Skeletal muscle cell (primary cell): ENCODE measurements at regions not wholly inside any gene's neighbourhood (a gene's known extent, or its start where the extent isn't known, plus 50 kb on each side); places are given as distances from the start of the nearest gene placed in this dataset.
"Not testable (repeated sequence)": the region's sequence is repeated elsewhere in the genome, so short reads cannot be mapped to it uniquely, and the experiment has no call there.

Experiments
- DNase-seq: peaks from one replicate; pipeline ENCODE4 v3.0.0-alpha.2; 2010; ENCODE audit warnings: low read depth
- H3K4me3 ChIP-seq: 2 replicates; pipeline ENCODE4 v1.5.1; 2011; ENCODE audit warnings: low read depth, mild to moderate bottlenecking, control low read depth, low read length, moderate library complexity

GRCh38 chrX:55813150-55813549, 95.6 kb downstream of the RRAGB start:
- no peak overlapping the region for H3K4me3 ChIP-seq
- DNase-seq: no peak

DNA sequence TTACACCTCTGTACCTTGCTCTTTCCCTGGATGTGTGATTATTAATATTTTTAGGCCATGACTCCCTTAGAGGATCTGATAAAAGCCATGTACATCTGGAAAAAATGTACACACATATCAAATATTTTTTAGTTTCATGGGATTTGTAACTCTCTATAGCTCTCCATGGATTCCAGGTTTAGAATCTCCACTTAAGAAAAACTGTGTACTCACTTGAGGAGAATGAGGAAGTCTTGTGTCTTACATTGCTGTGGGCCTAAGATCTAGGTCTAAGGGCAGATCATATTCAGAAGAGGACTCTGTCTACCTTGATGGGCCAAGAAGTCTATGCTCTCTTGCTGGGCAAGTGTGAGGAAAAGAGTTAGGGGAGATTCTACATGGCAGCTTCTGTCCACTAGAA, 98.0 kb downstream of the RRAGB start:
- no peak overlapping the region for H3K4me3 ChIP-seq
- no peak for DNase-seq

- no peak overlapping the region for H3K4me3 ChIP-seq
- DNase-seq: no peak
These were observed 98.5 kb downstream of the RRAGB start for GRCh38 chrX:55816023-55816422.

GRCh38 chrX:55818673-55819375, 101.3 kb downstream of the RRAGB start:
- H3K4me3 ChIP-seq: no peak overlapping the region
- no peak for DNase-seq

GRCh38 chrX:55839485-55839884, 121.9 kb downstream of the RRAGB start:
- no peak overlapping the region for H3K4me3 ChIP-seq
- no peak for DNase-seq

DNA sequence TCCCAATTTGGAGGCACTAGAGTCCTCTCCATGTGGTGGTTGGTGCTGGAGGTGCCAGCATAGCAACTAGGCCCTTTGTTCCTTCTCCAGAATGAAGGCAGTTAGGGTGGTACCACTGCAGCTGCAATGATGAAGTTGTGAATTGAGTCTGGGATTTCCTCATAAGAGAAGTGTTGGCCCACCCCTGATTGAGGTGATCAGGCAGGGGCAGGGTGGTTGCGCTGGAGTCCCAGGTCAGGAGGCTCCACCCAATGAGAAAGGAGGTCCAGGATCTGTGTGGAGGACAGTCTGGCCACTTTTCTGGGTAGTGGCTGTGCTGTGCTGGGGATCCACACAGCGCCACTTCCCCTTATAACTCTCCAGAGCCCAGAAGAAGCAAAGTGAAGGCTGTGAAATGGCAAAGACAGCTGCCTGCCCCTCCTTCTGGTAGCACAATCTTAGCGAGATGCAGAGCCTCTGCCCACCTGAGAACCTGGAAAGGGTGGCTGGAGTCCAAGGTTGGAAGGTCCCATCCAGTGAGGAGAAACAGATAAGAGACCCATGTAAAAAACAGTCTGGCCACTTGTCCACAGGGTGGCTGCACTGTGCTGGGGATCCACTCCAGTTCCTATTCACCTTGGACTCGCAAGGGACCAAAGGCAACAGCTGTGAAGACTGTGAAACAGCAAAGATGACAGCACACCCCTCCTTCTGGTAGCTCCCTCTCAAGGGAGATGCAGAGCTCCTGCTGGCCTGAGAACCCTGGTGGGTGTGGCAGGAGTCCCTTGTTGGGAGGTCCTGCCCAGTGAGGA, 124.6 kb downstream of the RRAGB start:
- H3K4me3 ChIP-seq: no peak overlapping the region
- DNase-seq: no peak

DNA sequence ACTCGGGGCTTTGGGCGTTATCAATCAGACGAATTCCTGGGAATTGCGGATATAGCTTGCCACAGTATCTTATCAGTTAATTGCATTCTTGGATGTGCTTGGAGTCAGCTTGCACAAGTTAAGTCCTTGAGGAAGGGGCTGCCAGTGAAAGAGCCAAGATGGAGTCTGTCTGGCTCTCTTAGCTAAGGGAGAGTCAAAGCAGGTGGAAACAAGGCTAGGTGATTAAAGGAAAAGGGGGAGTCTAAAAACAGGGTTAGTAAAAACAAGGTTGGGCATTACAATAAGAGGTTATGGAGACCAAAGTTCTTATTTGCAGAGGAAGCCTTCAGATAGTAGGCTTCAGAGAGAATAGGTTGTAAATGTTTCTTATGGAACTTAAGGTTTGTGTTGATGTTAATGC, 149.2 kb downstream of the RRAGB start:
- not testable (repeated sequence) for DNase-seq, H3K4me3 ChIP-seq

DNA sequence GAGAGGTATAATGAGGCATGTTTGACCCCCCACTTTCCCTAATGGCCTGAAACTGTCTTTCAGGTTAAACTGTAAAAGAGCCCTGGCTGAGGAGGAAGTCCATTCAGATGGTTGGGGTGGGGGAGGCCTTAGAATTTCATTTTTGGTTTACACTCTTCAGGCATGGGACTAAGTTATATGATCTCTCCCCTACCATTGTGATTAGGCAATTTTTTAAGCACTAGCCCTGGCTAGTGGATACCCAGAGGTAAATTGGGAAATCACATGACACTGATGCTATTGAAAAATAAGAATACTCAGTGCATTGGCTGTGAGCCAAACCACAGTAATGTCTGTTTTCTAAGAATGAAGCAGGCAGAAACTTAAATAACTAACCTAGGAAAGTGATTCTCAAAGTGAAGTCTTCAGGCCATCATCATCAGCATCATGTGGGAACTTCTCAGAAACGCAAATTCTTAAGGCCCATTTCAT, 149.7 kb downstream of the RRAGB start:
- DNase-seq: no peak
- no peak overlapping the region for H3K4me3 ChIP-seq

- no peak for DNase-seq
- H3K4me3 ChIP-seq: no peak overlapping the region
These were observed 150.2 kb downstream of the RRAGB start for GRCh38 chrX:55867708-55868107.

DNA sequence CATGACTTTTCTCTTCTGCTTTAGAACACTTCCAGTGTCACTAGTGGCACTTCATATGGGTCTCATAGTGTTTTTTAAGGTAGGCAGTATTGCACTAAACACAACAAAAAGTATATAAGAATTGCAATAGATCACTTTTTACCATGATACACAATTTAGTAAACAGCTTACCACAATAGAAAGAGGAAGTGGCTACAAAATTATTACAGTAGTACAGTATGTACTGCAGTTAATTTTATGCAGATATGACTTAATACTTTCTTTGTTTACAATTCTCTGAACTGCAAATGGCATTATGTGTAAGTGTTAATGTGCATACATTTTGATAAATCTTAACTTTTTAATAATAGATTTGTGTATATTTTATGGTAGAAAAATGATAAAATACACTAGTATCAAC, 157.3 kb downstream of the RRAGB start:
- no peak for DNase-seq
- H3K4me3 ChIP-seq: no peak overlapping the region

GRCh38 chrX:55883541-55883940, 166.0 kb downstream of the RRAGB start:
- H3K4me3 ChIP-seq, DNase-seq: not testable (repeated sequence)

DNA sequence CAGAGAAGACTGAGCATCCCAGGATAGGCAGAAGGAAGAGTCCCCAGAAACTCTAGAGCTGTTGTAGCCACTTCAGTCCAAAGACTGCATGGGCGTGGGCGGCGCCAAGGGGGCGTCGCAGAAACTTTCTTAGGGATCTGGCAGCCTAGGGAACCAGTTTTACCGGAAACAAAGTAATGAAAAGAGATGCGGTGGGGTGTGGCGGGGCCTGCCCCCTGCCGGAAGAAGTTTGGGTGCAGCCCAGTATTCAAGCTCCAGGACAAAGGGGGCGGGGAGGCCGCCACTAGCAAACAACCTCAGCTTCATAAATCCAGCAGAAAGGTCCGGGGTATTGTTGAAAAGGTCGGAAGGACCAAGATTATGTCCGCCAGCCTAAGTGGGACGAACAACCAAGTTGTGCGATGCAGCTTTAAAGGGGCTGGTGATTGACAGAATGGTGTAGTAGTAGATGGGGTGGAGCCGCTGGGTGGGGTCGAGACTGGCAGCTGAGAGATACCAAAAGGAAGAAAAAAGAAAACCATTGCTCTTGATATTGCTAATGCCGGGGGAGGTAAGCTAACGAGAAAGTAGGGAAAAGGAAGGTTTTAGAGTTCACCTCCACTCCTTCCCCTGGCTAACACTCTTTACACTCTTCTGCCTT, 190.5 kb downstream of the RRAGB start:
- H3K4me3 ChIP-seq: peak overlapping the region; percentile 62
- DNase-seq: no peak

GRCh38 chrX:55908661-55909212, 191.2 kb downstream of the RRAGB start:
- no peak for DNase-seq
- H3K4me3 ChIP-seq: peak overlapping the region; percentile 62

GRCh38 chrX:55919367-55920221, 202.0 kb downstream of the RRAGB start:
- DNase-seq: no peak
- no peak overlapping the region for H3K4me3 ChIP-seq

- DNase-seq: no peak
- H3K4me3 ChIP-seq: no peak overlapping the region
These were observed 207.0 kb downstream of the RRAGB start for GRCh38 chrX:55924574-55924973.

DNA sequence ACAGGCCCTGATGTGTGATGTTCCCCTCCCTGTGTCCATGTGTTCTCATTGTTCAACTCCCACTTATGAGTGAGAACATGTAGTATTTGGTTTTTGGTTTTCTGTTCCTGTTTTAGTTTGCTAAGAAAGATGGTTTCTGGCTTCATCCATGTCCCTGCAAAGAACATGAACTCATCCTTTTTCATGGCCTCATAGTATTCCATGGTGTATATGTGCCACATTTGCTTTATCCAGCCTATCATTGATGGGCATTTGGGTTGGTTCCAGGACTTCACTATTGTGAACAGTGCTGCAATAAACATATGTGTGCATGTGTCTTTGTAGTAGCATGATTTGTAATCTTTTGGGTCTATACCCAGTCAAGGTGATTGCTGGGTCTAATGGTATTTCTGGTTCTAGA, 211.0 kb downstream of the RRAGB start:
- H3K4me3 ChIP-seq, DNase-seq: not testable (repeated sequence)
